ENCODE measurements at regions not wholly inside any gene's neighbourhood (a gene's known extent, or its start where the extent isn't known, plus 50 kb on each side); places are given as distances from the start of the nearest gene placed in this dataset.

- TF ChIP-seq CTCF (IDR thresholded peaks at IDR 0.05) (no peak), POLR2AphosphoS5 (IDR thresholded peaks at IDR 0.05) (no peak), POLR2A (IDR thresholded peaks at IDR 0.05) (no peak)
Observed at GRCh38 chr2:18156421-18156820, 278.0 kb downstream of the KCNS3 start.
